ENCODE measurements at regions not wholly inside any gene's neighbourhood (a gene's known extent, or its start where the extent isn't known, plus 50 kb on each side); places are given as distances from the start of the nearest gene placed in this dataset.

GRCh38 chr9:29211580-29212396 lies 1638.5 kb upstream of the C9orf72 start:
- Histone ChIP-seq H4K8ac (ENCODE audit: extremely low read depth, insufficient read depth, low read length) (0 out of 2 replicates have a peak overlapping the region, but pooled peaks have one; percentile 42), H3K18ac (ENCODE audit: extremely low read depth, low read length) (no peak overlapping the region), H2BK120ac (replicated peaks; ENCODE audit: low read depth, low read length) (no peak overlapping the region), H3K79me1 (ENCODE audit: low read depth, low read length) (no peaks in the 10 kb centered on the region), H3K36me3 (ENCODE audit: control insufficient read depth in 2 of 4, insufficient read depth in 4 of 4, low read length in 3 of 4) (no peaks in the 10 kb centered on the region), H3K9ac (replicated peaks in 1 of 4; ENCODE audit: extremely low read depth in 1 of 4, low read depth in 3 of 4, low read length in 3 of 4) (peak overlapping the region; percentile 21 to 81 (median 35); a peak in 6 of 7 replicates), H4K5ac (ENCODE audit: insufficient read length, low read depth, low read length) (no peak overlapping the region), H2AK5ac (ENCODE audit: low read depth, low read length) (no peak overlapping the region), H3K4me1 (replicated peaks in 1 of 4; ENCODE audit: control insufficient read depth in 3 of 4, insufficient read depth in 4 of 4, low read length in 3 of 4) (peaks cover 3 to 9% (median 6%) of the 10 kb centered on the region in 4 experiments; a peak in 5 of 7 replicates), H3K9me3 (ENCODE audit: insufficient read depth in 2 of 2, low read depth in 1 of 2, low read length in 1 of 2) (no peaks in the 10 kb centered on the region), H4K91ac (replicated peaks; ENCODE audit: insufficient read length, low read length) (no peak overlapping the region), H3K4me2 (ENCODE audit: insufficient read depth in 1 of 2, low read depth in 2 of 2, low read length in 2 of 2) (peak overlapping the region; percentile 99), H4K20me1 (replicated peaks in 1 of 2; ENCODE audit: control insufficient read depth in 1 of 2, insufficient read depth in 2 of 2, low read length in 2 of 2) (peaks cover 0 to 1% of the 10 kb centered on the region in 2 experiments), H3K27me3 (replicated peaks in 1 of 4; ENCODE audit: control insufficient read depth in 3 of 4, extremely low read depth in 1 of 4, insufficient read depth in 3 of 4, low read length in 3 of 4) (peaks cover 0 to 16% (median 10%) of the 10 kb centered on the region in 4 experiments; a peak in 6 of 7 replicates), H2BK12ac (ENCODE audit: low read depth, low read length) (no peak overlapping the region), H3K4me3 (ENCODE audit: extremely low read depth in 1 of 4, insufficient read depth in 2 of 4, low read depth in 3 of 4, low read length in 4 of 4) (peak overlapping the region; percentile 49 to 89 (median 86)), H3K56ac (replicated peaks; ENCODE audit: insufficient read length, low read depth, low read length) (no peak overlapping the region), H2BK15ac (ENCODE audit: low read length) (no peak overlapping the region), H3K14ac (ENCODE audit: insufficient read length) (no peak overlapping the region), H2AFZ (ENCODE audit: low read length) (peak overlapping the region; percentile 61), H3K23me2 (ENCODE audit: low read depth, low read length) (peaks cover 31% of the 10 kb centered on the region), H3K27ac (ENCODE audit: low read depth, low read length) (no peak overlapping the region), H2BK5ac (ENCODE audit: low read depth, low read length) (peak overlapping the region; percentile 26; the same call in 1 of the 2 replicates), H3K23ac (ENCODE audit: insufficient read length) (no peak overlapping the region), H3K79me2 (ENCODE audit: control insufficient read depth in 1 of 2, insufficient read depth in 2 of 2, low read length in 2 of 2) (peaks cover 0 to 46% of the 10 kb centered on the region in 2 experiments; a peak in 2 of 4 replicates), H3K4ac (replicated peaks; ENCODE audit: insufficient read length, low read depth, low read length) (no peak overlapping the region), H2BK20ac (ENCODE audit: low read length) (no peak overlapping the region)
- CTCF ChIA-PET (ENCODE audit: partially characterized antibody): interaction anchor here (0.6 to 2.2 kb wide), 16 partner anchors 9 to 885 kb away, joined by 3 to 6 read pairs (median 3); no protein-coding TSS in a partner anchor
- 1% methylated on average over 21 of the region's 51 CpGs; no CpG with 5 or more reads in 1 of the 2 experiments for WGBS, 2 experiments (ENCODE audit: extremely low coverage in 1 of 2, insufficient coverage in 1 of 2, insufficient read length in 1 of 2, insufficient replicate concordance in 2 of 2, low coverage in 1 of 2, low lambda C conversion rate in 2 of 2, missing lambda C conversion rate in 1 of 2)
- POLR2A ChIA-PET (ENCODE audit: partially characterized antibody): no interaction called here
- DNase-seq (ENCODE audit: low read depth in 1 of 2, low spot score in 2 of 2) (peak in 1 of 2 experiments; percentile 85), FAIRE-seq (no peak)
- TF ChIP-seq TBP (IDR thresholded peaks at IDR 0.05; ENCODE audit: low read depth, low read length): 0 out of 2 replicates have a peak, but pooled peaks have one; percentile 4
- TF ChIP-seq, protein P1, sequence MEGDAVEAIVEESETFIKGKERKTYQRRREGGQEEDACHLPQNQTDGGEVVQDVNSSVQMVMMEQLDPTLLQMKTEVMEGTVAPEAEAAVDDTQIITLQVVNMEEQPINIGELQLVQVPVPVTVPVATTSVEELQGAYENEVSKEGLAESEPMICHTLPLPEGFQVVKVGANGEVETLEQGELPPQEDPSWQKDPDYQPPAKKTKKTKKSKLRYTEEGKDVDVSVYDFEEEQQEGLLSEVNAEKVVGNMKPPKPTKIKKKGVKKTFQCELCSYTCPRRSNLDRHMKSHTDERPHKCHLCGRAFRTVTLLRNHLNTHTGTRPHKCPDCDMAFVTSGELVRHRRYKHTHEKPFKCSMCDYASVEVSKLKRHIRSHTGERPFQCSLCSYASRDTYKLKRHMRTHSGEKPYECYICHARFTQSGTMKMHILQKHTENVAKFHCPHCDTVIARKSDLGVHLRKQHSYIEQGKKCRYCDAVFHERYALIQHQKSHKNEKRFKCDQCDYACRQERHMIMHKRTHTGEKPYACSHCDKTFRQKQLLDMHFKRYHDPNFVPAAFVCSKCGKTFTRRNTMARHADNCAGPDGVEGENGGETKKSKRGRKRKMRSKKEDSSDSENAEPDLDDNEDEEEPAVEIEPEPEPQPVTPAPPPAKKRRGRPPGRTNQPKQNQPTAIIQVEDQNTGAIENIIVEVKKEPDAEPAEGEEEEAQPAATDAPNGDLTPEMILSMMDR (IDR thresholded peaks at IDR 0.05; ENCODE audit: control extremely low read depth in 1 of 3, insufficient read depth in 1 of 3, low read depth in 1 of 3, low read length in 3 of 3): peak; percentile 76 to 97 (median 80)
- peak; percentile 54 for TF ChIP-seq ASH2L (IDR thresholded peaks at IDR 0.05; ENCODE audit: low read length)
- TF ChIP-seq EZH2 (IDR thresholded peaks at IDR 0.05; ENCODE audit: low read depth, low read length, severe bottlenecking): no peak
- TF ChIP-seq TAF1 (IDR thresholded peaks at IDR 0.05; ENCODE audit: low read depth, low read length): peak; percentile 15; the same call in 1 of the 2 replicates
- no peak for TF ChIP-seq NRF1 (IDR thresholded peaks at IDR 0.05; ENCODE audit: low read depth, low read length)
- peak; percentile 63 to 77 for TF ChIP-seq RAD21 (IDR thresholded peaks at IDR 0.05 in 1 of 2, conservative IDR thresholded peaks at IDR 0.05 in 1 of 2; ENCODE audit: low read depth in 2 of 2, low read length in 2 of 2)
- TF ChIP-seq ZNF274 (IDR thresholded peaks at IDR 0.05; ENCODE audit: borderline replicate concordance, extremely low read depth, low read length): no peak
- no peak for TF ChIP-seq CEBPB (IDR thresholded peaks at IDR 0.05; ENCODE audit: low read depth, low read length)
